Heart left ventricle (tissue), 13 donors: ENCODE measurements at regions not wholly inside any gene's neighbourhood (a gene's known extent, or its start where the extent isn't known, plus 50 kb on each side); places are given as distances from the start of the nearest gene placed in this dataset.

Experiments
- CTCF ChIP-seq, 12 donors: fragments of 200-600 bp; sonication (generic) in 4 of 12; IDR thresholded peaks; one replicate each; pipeline versions ENCODE4 v1.5.0 to v1.8.0; 2018 to 2022; ENCODE audit warnings: antibody characterized with exemption in 12 of 12, mild to moderate bottlenecking in 5 of 12
- POLR2A ChIP-seq, 2 donors: fragments of 450-650 bp; IDR thresholded peaks; one replicate each; pipeline ENCODE4 v1.6.1; 2017; ENCODE audit warnings: antibody characterized with exemption in 2 of 2, mild to moderate bottlenecking in 2 of 2, moderate library complexity in 2 of 2
- donor health status: ischemic (EF 13 %, LVEDD 7.1; RV severe dilation, severe dysfunction).
- donor health status: DM: no; HTN: yes; CAD: no.
- donor health status: DM: no; HTN: no; CAD: no.
- donor health status: ischemic (EF 25% LVEDD 6.9; RV normal size, moderate dysfunction).
- donor health status: ischemic (EF 25% LVEDD 5.7; RV mildly dilated, moderate dysfunction).
- donor health status: ischemic (EF 35%, LVEDD 5.7; RV mildly dilated, moderate dysfunction).
- donor health status: nonischemic (EF 11% LVEDD 7.7; RV severe dilation, severe dysfunction).
- donor health status: DM: yes; HTN: yes; CAD: no.
- donor health status: PGD.
- donor health status: ischemic (EF 29% LVEDD 5.4; RV normal size, mild dysfunction).
- donor health status: nonischemic (EF 23%, LVEDD 6.1; RV moderate dilation, normal function).

GRCh38 chr6:66103354-66103753 is 396.3 kb upstream of the EYS start:
- TF ChIP-seq POLR2A (IDR thresholded peaks at IDR 0.05) (no peak), CTCF (IDR thresholded peaks at IDR 0.05) (no peak)
